Ishikawa (cell line): ENCODE measurements at regions not wholly inside any gene's neighbourhood (a gene's known extent, or its start where the extent isn't known, plus 50 kb on each side); places are given as distances from the start of the nearest gene placed in this dataset.

Source experiments
- CEBPB ChIP-seq: IDR thresholded peaks from 2 replicates; pipeline ENCODE4 v1.6.1; 2012
- EGR1 ChIP-seq: IDR thresholded peaks from 2 replicates; pipeline ENCODE4 v1.6.1; 2012
- EP300 ChIP-seq: IDR thresholded peaks from 2 replicates; pipeline ENCODE4 v1.6.1; 2012; ENCODE audit warnings: borderline replicate concordance
- FOXM1 ChIP-seq: IDR thresholded peaks from 2 replicates; pipeline ENCODE4 v1.6.1; 2012; ENCODE audit warnings: low read depth, borderline replicate concordance
- MAX ChIP-seq: IDR thresholded peaks from 2 replicates; pipeline ENCODE4 v1.6.1; 2012
- NFIC ChIP-seq: IDR thresholded peaks from 2 replicates; pipeline ENCODE4 v1.6.1; 2012
- RAD21 ChIP-seq: IDR thresholded peaks from 2 replicates; pipeline ENCODE4 v1.6.1; 2012; ENCODE audit warnings: low read depth
- REST ChIP-seq: IDR thresholded peaks from 2 replicates; pipeline ENCODE4 v1.6.1; 2012; ENCODE audit warnings: low read depth, mild to moderate bottlenecking
- TAF1 ChIP-seq: IDR thresholded peaks from 2 replicates; pipeline ENCODE4 v1.6.1; 2012; ENCODE audit warnings: low read depth, mild to moderate bottlenecking
- TEAD4 ChIP-seq: IDR thresholded peaks from 2 replicates; pipeline ENCODE4 v1.6.1; 2012

- TF ChIP-seq MAX (no peak), EP300 (no peak), RAD21 (no peak), REST (no peak), EGR1 (no peak), TAF1 (no peak), FOXM1 (no peak), CEBPB (no peak), TEAD4 (no peak), NFIC (no peak)
Measured at GRCh38 chr5:155104441-155104840, 90.9 kb downstream of the KIF4B start.
